Hepatocyte (in vitro differentiated cells): ENCODE measurements at regions not wholly inside any gene's neighbourhood (a gene's known extent, or its start where the extent isn't known, plus 50 kb on each side); places are given as distances from the start of the nearest gene placed in this dataset.
"Not testable (repeated sequence)": the region's sequence is repeated elsewhere in the genome, so short reads cannot be mapped to it uniquely, and the experiment has no call there.

Source experiments
- DNase-seq: peaks from one replicate; pipeline ENCODE4 v3.0.0-alpha.2; 2016; ENCODE audit warnings: low spot score
- H2AFZ ChIP-seq: fragments of 200-600 bp; sonication (generic); 2 replicates; pipeline ENCODE4 v1.6.0; 2016; ENCODE audit warnings: antibody characterized with exemption, mild to moderate bottlenecking
- H3K27ac ChIP-seq: fragments of 200-600 bp; sonication (generic); 2 replicates; pipeline ENCODE4 v1.5.1; 2016; ENCODE audit warnings: mild to moderate bottlenecking
- H3K27me3 ChIP-seq: fragments of 200-600 bp; sonication (generic); 2 replicates; pipeline ENCODE4 v1.6.1; 2016
- H3K36me3 ChIP-seq: fragments of 200-600 bp; sonication (generic); replicated peaks from 2 replicates; pipeline ENCODE4 v1.5.1; 2016; ENCODE audit warnings: low read depth; ENCODE audit not compliant: insufficient read depth
- H3K4me1 ChIP-seq: fragments of 200-600 bp; sonication (generic); 2 replicates; pipeline ENCODE4 v1.5.1; 2016; ENCODE audit warnings: mild to moderate bottlenecking, moderate library complexity; ENCODE audit not compliant: insufficient read depth
- H3K4me2 ChIP-seq: fragments of 200-600 bp; sonication (generic); 2 replicates; pipeline ENCODE4 v1.6.0; 2016
- H3K4me3 ChIP-seq: fragments of 200-600 bp; sonication (generic); 2 replicates; pipeline ENCODE4 v1.5.1; 2016; ENCODE audit warnings: mild to moderate bottlenecking
- H3K79me2 ChIP-seq: fragments of 200-600 bp; sonication (generic); 2 replicates; pipeline ENCODE4 v1.6.0; 2017; ENCODE audit warnings: mild to moderate bottlenecking
- H3K9me2 ChIP-seq: fragments of 200-600 bp; sonication (generic); replicated peaks from 2 replicates; pipeline ENCODE4 v1.6.0; 2017; ENCODE audit warnings: mild to moderate bottlenecking; ENCODE audit not compliant: insufficient read depth
- H3K9me3 ChIP-seq: fragments of 200-600 bp; sonication (generic); 2 replicates; pipeline ENCODE4 v1.5.1; 2016; ENCODE audit warnings: low read depth, mild to moderate bottlenecking
- H4K20me1 ChIP-seq: fragments of 200-600 bp; sonication (generic); 2 replicates; pipeline ENCODE4 v1.6.0; 2016; ENCODE audit warnings: mild to moderate bottlenecking; ENCODE audit not compliant: insufficient read depth, poor library complexity, severe bottlenecking
- CTCF ChIP-seq: fragments of 200-600 bp; sonication (generic); IDR thresholded peaks from 2 replicates; pipeline ENCODE4 v1.5.1; 2016; ENCODE audit warnings: antibody characterized with exemption, mild to moderate bottlenecking; ENCODE audit not compliant: poor library complexity
- EZH2 ChIP-seq: fragments of 200-600 bp; sonication (generic); IDR thresholded peaks from 2 replicates; pipeline ENCODE4 v1.6.1; 2016; ENCODE audit warnings: antibody characterized with exemption, mild to moderate bottlenecking, borderline replicate concordance
- EZH2phosphoT487 ChIP-seq: fragments of 200-600 bp; sonication (generic); IDR thresholded peaks from one replicate; pipeline ENCODE4 v1.6.1; 2018; ENCODE audit warnings: antibody characterized with exemption, mild to moderate bottlenecking, low read depth, moderate library complexity; ENCODE audit not compliant: unreplicated experiment, severe bottlenecking
- WGBS: methylation state at CpG from one replicate; pipeline ENCODE4 v1.1.6; 2016; ENCODE audit warnings: low lambda C conversion rate; ENCODE audit errors: missing lambda C conversion rate; 5-methylcytosine and 5-hydroxymethylcytosine counted together

GRCh38 chr5:91927439-91927838 lies 544.3 kb upstream of the ARRDC3 start:
- Histone ChIP-seq H3K36me3 (no peaks in the 10 kb centered on the region), H3K9me2 (no peaks in the 10 kb centered on the region), H3K27ac (no peak overlapping the region), H2AFZ (no peak overlapping the region), H3K9me3 (no peaks in the 10 kb centered on the region), H4K20me1 (no peaks in the 10 kb centered on the region), H3K27me3 (no peaks in the 10 kb centered on the region), H3K4me1 (no peaks in the 10 kb centered on the region), H3K79me2 (no peaks in the 10 kb centered on the region), H3K4me2 (no peak overlapping the region), H3K4me3 (no peak overlapping the region)
- no peak for DNase-seq
- 94% methylated on average over 2 of the region's 2 CpGs for WGBS
- TF ChIP-seq CTCF (no peak), EZH2 (no peak), EZH2phosphoT487 (no peak)

GRCh38 chr5:91925249-91925648 lies 542.1 kb upstream of the ARRDC3 start:
- Histone ChIP-seq H3K27ac (no peak overlapping the region), H3K4me3 (no peak overlapping the region), H3K27me3 (no peaks in the 10 kb centered on the region), H4K20me1 (no peaks in the 10 kb centered on the region), H3K4me1 (no peaks in the 10 kb centered on the region), H3K4me2 (no peak overlapping the region), H3K36me3 (no peaks in the 10 kb centered on the region), H3K79me2 (no peaks in the 10 kb centered on the region), H3K9me3 (no peaks in the 10 kb centered on the region), H2AFZ (no peak overlapping the region), H3K9me2 (no peaks in the 10 kb centered on the region)
- WGBS, result 68% methylated on average over 1 of the region's 1 CpG
- no peak for TF ChIP-seq EZH2
- TF ChIP-seq CTCF, result no peak
- no peak for TF ChIP-seq EZH2phosphoT487
- peak; percentile 14 for DNase-seq

- H3K27me3 ChIP-seq, H3K4me3 ChIP-seq, H3K27ac ChIP-seq, H3K79me2 ChIP-seq, DNase-seq, H3K4me1 ChIP-seq, H3K4me2 ChIP-seq, H3K36me3 ChIP-seq, H4K20me1 ChIP-seq, H3K9me2 ChIP-seq, H2AFZ ChIP-seq, H3K9me3 ChIP-seq: not testable (repeated sequence)
- 95% methylated on average over 48 of the region's 51 CpGs for WGBS
These were observed 534.1 kb upstream of the ARRDC3 start for GRCh38 chr5:91917037-91917814.

GRCh38 chr5:91910655-91911054 lies 527.5 kb upstream of the ARRDC3 start:
- WGBS, result 78% methylated on average over 4 of the region's 4 CpGs
- no peaks in the 10 kb centered on the region for H3K9me3 ChIP-seq
- no peak for DNase-seq
- H3K4me1 ChIP-seq, result peaks cover 4% of the 10 kb centered on the region
- no peak overlapping the region for H3K4me2 ChIP-seq
- H3K9me2 ChIP-seq, result no peaks in the 10 kb centered on the region
- TF ChIP-seq CTCF (no peak), EZH2 (no peak), EZH2phosphoT487 (no peak)
- H4K20me1 ChIP-seq, result no peaks in the 10 kb centered on the region
- H3K4me3 ChIP-seq, result no peak overlapping the region
- no peak overlapping the region for H2AFZ ChIP-seq
- H3K27me3 ChIP-seq, result no peaks in the 10 kb centered on the region
- H3K79me2 ChIP-seq, result no peaks in the 10 kb centered on the region
- H3K27ac ChIP-seq, result no peak overlapping the region
- no peaks in the 10 kb centered on the region for H3K36me3 ChIP-seq
